Amniotic stem cell (primary cell): ENCODE measurements at regions not wholly inside any gene's neighbourhood (a gene's known extent, or its start where the extent isn't known, plus 50 kb on each side); places are given as distances from the start of the nearest gene placed in this dataset.
"Not testable (repeated sequence)": the region's sequence is repeated elsewhere in the genome, so short reads cannot be mapped to it uniquely, and the experiment has no call there.

Experiments
- DNase-seq: peaks from one replicate; lab custom pipeline; 2025; lab: John Stamatoyannopoulos, UW

GRCh38 chr6:74182992-74183391 is 487.0 kb downstream of the CD109 start:
- no peak for DNase-seq

- no peak for DNase-seq
Observed at GRCh38 chr6:74181471-74181870, 485.5 kb downstream of the CD109 start.

GRCh38 chr6:74177506-74177905 is 481.5 kb downstream of the CD109 start:
- DNase-seq: no peak

DNA sequence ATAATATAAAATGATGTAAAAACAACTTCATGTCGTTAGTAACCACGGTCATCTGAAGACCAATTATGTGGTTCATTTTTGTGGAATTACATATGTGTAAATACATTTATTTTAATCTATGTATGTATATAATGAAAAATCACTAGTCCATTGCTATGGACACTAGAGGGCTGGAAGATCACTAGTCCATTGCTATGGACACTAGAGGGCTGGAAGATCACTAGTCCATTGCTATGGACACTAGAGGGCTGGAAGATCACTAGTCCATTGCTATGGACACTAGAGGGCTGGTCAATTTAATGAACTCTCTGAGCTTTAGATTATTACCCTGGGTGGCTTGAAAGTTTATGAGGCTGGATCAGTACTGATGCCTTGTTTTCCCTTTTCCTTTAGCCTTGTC is 474.5 kb downstream of the CD109 start:
- not testable (repeated sequence) for DNase-seq

- no peak for DNase-seq
Observed at GRCh38 chr6:74170118-74170517, 474.1 kb downstream of the CD109 start.

DNA sequence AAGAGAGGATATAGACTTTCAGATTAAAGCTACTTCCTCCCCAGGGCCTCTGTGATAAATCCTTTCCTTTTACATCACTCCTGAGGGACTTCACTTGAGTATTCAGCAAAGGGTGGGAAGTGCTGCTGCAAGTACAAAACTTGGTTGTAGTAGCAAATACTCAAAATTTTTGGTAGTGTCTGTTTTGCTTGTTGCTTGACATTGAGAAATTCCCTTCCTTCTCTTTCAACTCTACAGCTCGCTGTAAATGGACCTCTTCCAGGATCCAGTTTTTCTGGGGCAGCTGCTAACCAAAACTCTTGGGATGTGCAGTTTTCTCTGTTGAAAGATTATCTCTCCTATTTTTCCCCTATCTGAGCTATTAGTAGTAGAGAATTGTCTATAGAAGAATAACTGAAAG is 472.0 kb downstream of the CD109 start:
- no peak for DNase-seq

GRCh38 chr6:74167511-74167910 is 471.5 kb downstream of the CD109 start:
- DNase-seq: no peak

DNA sequence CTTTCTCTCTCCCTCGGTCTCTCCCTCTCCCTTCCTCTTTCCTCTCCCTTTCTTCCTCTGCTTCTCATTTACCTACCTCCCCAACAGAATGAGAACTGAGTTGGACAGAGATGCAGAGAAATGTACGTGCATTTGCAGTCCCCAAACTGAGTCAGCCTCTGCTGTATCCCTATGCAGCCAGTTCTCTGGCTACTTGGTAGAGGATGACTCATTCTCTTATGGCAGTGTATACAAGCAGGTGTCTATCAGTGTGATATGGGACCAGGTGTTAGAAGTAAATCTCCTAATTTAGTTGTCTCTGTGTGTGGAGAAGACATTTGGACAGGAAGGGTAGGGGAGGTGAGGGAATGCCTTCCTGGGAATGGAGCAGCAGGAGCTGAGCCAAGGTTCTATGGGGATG is 470.8 kb downstream of the CD109 start:
- no peak for DNase-seq

DNA sequence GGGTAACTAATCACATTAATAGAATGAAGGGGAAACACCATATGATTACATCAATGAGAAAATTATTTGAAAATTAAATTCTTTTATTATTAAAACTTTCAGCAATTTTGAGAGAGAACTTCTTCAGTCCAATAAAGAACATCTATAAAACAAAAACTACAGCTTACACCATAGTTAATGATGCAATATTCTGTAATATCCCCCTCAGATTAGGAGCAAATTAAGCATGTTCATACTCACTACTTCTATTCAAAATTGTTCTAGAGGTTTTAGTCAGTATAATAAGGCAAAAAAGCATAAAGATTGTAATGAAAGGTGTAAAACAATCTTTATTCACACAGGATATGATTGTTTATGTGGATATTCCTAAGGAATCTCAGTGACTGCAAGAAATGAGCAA is 465.4 kb downstream of the CD109 start:
- no peak for DNase-seq

GRCh38 chr6:74152096-74152675 is 456.2 kb downstream of the CD109 start:
- no peak for DNase-seq

- no peak for DNase-seq
Observed at GRCh38 chr6:74145931-74146330, 449.9 kb downstream of the CD109 start.

DNA sequence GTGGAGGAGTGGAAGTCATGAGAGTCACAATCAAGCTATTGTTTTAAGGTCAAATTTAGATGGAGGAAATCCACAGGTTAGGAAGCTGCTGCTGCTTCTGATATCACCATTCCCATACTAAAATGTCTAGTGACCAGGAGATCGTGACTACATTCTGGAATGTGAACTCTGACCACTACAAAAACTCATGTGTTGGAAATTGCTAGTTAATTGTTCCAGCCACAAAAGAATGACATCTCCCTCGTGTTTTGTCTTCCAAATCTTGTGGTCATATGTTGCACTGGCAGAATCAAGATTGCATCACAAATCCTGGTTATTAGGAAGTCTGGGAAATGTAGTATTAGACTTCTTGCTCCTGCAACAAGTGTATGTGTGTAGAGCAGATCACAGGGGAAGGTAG is 441.9 kb downstream of the CD109 start:
- no peak for DNase-seq

DNA sequence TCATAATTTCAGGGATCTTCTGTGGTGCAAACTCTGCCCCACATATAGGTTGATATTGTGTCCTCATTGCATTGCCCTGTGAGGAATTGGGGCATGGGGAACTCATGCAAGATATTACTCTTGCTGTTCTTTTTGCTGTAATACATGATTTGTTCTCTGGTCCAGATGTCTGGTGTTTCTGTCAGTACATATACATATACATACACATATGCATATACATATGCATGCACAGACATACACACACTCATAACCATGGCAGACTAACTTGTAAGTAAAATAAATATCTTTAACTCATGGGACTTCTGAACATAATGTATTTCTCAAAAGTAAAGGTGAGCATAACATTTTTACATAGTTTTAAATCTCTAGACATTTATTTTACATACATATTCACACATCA is 438.3 kb downstream of the CD109 start:
- DNase-seq: no peak

GRCh38 chr6:74133073-74133472 is 437.1 kb downstream of the CD109 start:
- DNase-seq: no peak

DNA sequence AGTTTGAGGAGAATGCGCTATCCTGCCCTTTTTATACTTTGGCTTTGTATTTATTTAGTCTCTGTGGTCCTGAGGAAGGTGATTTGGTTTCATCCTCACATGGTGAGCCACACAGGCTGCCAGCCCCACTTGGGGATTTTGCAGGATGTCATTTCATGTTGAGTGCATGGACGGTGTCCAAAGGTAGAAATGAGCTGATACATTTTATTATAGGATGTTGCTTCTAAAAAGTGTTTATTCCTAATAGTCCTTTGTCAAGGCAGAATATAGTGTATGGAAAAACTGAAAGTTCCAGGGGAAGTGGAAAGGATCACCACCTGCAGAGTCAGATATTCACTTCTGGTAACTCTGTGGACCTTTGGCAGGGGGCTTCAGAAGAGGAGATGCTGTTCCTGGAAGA is 434.6 kb downstream of the CD109 start:
- DNase-seq: no peak

- no peak for DNase-seq
Observed at GRCh38 chr6:74128536-74128935, 432.5 kb downstream of the CD109 start.

GRCh38 chr6:74117113-74117512 is 421.1 kb downstream of the CD109 start:
- DNase-seq: no peak

DNA sequence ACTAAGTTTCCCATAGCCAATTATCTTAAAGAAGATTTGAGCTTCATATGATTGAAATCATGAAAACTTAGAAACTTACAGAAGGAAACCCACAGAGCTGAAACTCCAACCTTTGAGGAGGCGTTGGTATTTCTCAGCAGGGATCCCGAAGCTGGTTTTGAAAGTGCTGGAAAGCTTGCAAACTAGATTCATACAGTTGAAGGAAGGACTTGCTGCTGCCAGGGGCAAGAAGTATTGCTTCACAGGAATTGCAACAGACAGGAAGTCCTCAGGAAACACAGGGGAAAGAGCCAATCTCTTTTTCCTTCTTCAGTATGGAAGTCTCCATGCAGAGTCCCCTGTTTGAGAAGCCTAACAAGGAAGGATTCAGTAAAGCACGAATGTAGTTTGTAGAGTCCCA is 419.7 kb downstream of the CD109 start:
- no peak for DNase-seq

DNA sequence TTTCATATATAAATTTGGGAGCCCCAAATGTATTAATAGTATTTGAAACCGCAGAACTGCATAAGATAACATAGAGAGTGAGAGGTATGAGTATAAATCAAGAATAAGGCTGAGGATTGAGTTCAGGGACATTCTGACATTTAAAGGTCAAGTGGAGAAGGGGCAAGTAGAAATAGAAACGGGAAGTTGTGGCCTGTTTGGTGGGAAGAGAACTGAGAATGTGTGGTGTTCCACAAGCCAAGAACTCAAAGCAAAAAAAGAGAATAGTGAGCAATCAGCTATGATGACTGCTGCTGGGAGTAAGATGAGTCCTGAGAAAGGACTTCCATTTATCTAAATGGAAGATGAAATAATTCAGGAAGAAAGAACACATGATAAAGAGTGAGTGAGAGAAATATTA is 418.4 kb downstream of the CD109 start:
- no peak for DNase-seq

DNA sequence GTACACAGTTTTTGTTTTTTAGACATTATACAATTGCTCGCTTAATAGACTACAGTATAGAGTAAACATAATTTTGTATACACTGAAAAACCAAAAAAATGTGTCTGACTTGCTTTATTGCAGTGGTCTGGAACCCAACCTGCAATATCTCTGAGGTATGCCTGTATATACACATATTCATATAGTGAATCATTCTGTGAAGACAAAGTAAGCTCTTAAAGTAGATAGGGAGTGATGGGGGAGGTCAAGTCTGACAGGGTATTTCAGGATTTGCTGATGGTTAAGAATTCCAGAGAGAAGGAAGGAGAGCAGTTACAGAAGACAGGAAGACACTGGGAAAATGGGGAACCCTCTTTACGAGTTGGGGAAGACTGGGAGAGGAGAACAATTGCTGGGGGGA is 417.9 kb downstream of the CD109 start:
- no peak for DNase-seq

DNA sequence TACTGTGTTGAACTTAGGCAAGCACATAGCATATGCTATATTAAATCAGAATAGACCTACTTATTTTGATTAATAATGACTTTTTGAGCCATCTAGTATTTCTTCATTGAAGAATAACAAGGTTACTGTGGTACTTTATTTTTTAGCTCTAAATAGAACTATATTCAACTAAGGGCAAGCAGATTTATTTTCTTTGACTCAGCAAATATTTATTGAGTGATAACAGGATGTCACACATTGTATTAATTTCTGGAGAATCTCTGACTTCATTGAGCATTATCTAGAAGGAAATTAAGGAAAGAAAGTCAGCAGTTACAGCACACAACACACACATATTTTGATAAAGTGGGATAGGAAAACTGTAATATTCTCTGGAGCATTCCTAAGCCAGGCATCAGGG is 407.4 kb downstream of the CD109 start:
- DNase-seq: no peak

- DNase-seq: no peak
Observed at GRCh38 chr6:74100719-74101287, 404.8 kb downstream of the CD109 start.

GRCh38 chr6:74096329-74096728 is 400.3 kb downstream of the CD109 start:
- no peak for DNase-seq

GRCh38 chr6:74093361-74093760 is 397.4 kb downstream of the CD109 start:
- DNase-seq: no peak

- DNase-seq: no peak
Observed at GRCh38 chr6:74091794-74092157, 395.8 kb downstream of the CD109 start.
